SK-N-SH (cell line): ENCODE measurements at regions not wholly inside any gene's neighbourhood (a gene's known extent, or its start where the extent isn't known, plus 50 kb on each side); places are given as distances from the start of the nearest gene placed in this dataset.

Experiments
- CTCF ChIA-PET: fragments of 300-600, 350-600 bp; formaldehyde crosslinking; extraction: SDS; loops from one replicate; lab custom pipeline; 2021; lab: Yijun Ruan, JAX
- POLR2A ChIA-PET: fragments of 350-600 bp; sonication (Branson Sonifier 250); formaldehyde crosslinking; extraction: SDS; loops from one replicate; lab custom pipeline; 2020; ENCODE audit warnings: antibody characterized with exemption, inconsistent platforms; lab: Yijun Ruan, JAX
- DNase-seq: peaks from one replicate; pipeline ENCODE4 v3.0.0; 2012
- H2AFZ ChIP-seq: fragments of 200-600 bp; sonication (generic); 2 replicates; pipeline ENCODE4 v1.8.1; 2016; ENCODE audit warnings: antibody characterized with exemption, mild to moderate bottlenecking, low read depth
- H3F3A ChIP-seq: fragments of 200-600 bp; sonication (generic); replicated peaks from 2 replicates; pipeline ENCODE3; 2016; ENCODE audit warnings: antibody characterized with exemption, mild to moderate bottlenecking; ENCODE audit not compliant: insufficient read depth
- H3K27ac ChIP-seq, 2 experiments: fragments of 200-500 bp in 1 of 2; fragments of 200-600 bp in 1 of 2; sonication (Bioruptor generic) in 1 of 2; sonication (generic), shearing (Covaris generic) in 1 of 2; 2 replicates each; pipeline versions ENCODE4 v1.5.1 to v1.6.1; 2014 to 2016; ENCODE audit warnings: low read depth in 2 of 2, inconsistent platforms in 1 of 2, low read length in 1 of 2, mild to moderate bottlenecking in 1 of 2, mixed read lengths in 1 of 2
- H3K27me3 ChIP-seq: fragments of 200-600 bp; sonication (generic), shearing (Covaris generic); 2 replicates; pipeline ENCODE4 v1.6.1; 2016; ENCODE audit warnings: mixed run types; ENCODE audit not compliant: insufficient read depth
- H3K36me3 ChIP-seq, 2 experiments: fragments of 200-500 bp in 1 of 2; fragments of 200-600 bp in 1 of 2; sonication (Bioruptor generic) in 1 of 2; sonication (generic) in 1 of 2; replicated peaks in 1 of 2; 2 replicates each; pipeline versions ENCODE3 to v1.5.1; 2014 to 2016; ENCODE audit warnings: low read length in 1 of 2, mild to moderate bottlenecking in 1 of 2; ENCODE audit not compliant: insufficient read depth in 2 of 2, control insufficient read depth in 1 of 2
- H3K4me1 ChIP-seq, 2 experiments: fragments of 200-500 bp in 1 of 2; fragments of 200-600 bp in 1 of 2; sonication (Bioruptor generic) in 1 of 2; sonication (generic), shearing (Covaris generic) in 1 of 2; 2 replicates each; pipeline versions ENCODE4 v1.5.1 to v1.6.1; 2014 to 2016; ENCODE audit warnings: low read depth in 1 of 2, low read length in 1 of 2, mixed run types in 1 of 2; ENCODE audit not compliant: insufficient read depth in 2 of 2, control insufficient read depth in 1 of 2
- H3K4me2 ChIP-seq: fragments of 200-600 bp; sonication (generic), shearing (Covaris generic); 2 replicates; pipeline ENCODE4 v1.6.1; 2017; ENCODE audit warnings: mixed run types
- H3K4me3 ChIP-seq, 2 experiments: fragments of 200-500 bp in 1 of 2; fragments of 200-600 bp in 1 of 2; sonication (Bioruptor generic) in 1 of 2; sonication (generic), shearing (Covaris generic) in 1 of 2; 2 replicates each; pipeline versions ENCODE4 v1.5.1 to v1.8.1; 2014 to 2016; ENCODE audit warnings: low read depth in 2 of 2, inconsistent platforms in 1 of 2, low read length in 1 of 2, mild to moderate bottlenecking in 1 of 2, mixed read lengths in 1 of 2, moderate library complexity in 1 of 2
- H3K79me2 ChIP-seq: fragments of 200-600 bp; sonication (generic); 2 replicates; pipeline ENCODE4 v1.8.1; 2017; ENCODE audit warnings: mild to moderate bottlenecking; ENCODE audit not compliant: insufficient read depth
- H3K9ac ChIP-seq: fragments of 200-600 bp; sonication (generic); 2 replicates; pipeline ENCODE4 v1.6.1; 2017; ENCODE audit warnings: mixed run types
- H3K9me2 ChIP-seq: fragments of 200-600 bp; sonication (generic); 2 replicates; pipeline ENCODE4 v1.6.1; 2017; ENCODE audit warnings: mixed run types
- H3K9me3 ChIP-seq: fragments of 200-600 bp; sonication (generic); 2 replicates; pipeline ENCODE4 v1.6.1; 2017; ENCODE audit warnings: mixed run types, mild to moderate bottlenecking, moderate library complexity
- H4K20me1 ChIP-seq: fragments of 200-600 bp; sonication (generic); 2 replicates; pipeline ENCODE4 v1.6.1; 2017; ENCODE audit warnings: mild to moderate bottlenecking, mixed run types; ENCODE audit not compliant: insufficient read depth
- EP300 ChIP-seq, 2 experiments: IDR thresholded peaks; 2 replicates each; pipeline versions ENCODE4 v1.4.0 to v1.6.1; 2012; ENCODE audit warnings: borderline replicate concordance in 1 of 2, low read depth in 1 of 2, low read length in 1 of 2
- EZH2phosphoT487 ChIP-seq: fragments of 200-600 bp; sonication (generic); IDR thresholded peaks from 2 replicates; pipeline ENCODE4 v1.6.1; 2017; ENCODE audit warnings: low read depth, mixed run types, mild to moderate bottlenecking, antibody characterized with exemption, moderate library complexity, borderline replicate concordance
- FOXJ3 ChIP-seq: sonication (generic); formaldehyde crosslinking; IDR thresholded peaks from 2 replicates; pipeline ENCODE4 v1.5.1; 2020; ENCODE audit warnings: mild to moderate bottlenecking, missing genetic modification reagents
- FOXM1 ChIP-seq: IDR thresholded peaks from 2 replicates; pipeline ENCODE4 v1.4.0; 2012; ENCODE audit warnings: low read depth, mild to moderate bottlenecking
- JUND ChIP-seq: IDR thresholded peaks from 2 replicates; pipeline ENCODE4 v1.4.0; 2012
- RCOR1 ChIP-seq: fragments of 150-350 bp; IDR thresholded peaks from 2 replicates; pipeline ENCODE4 v1.6.1; 2017; ENCODE audit warnings: antibody characterized with exemption, low read length
- REST ChIP-seq: IDR thresholded peaks from 2 replicates; pipeline ENCODE4 v1.6.1; 2012; ENCODE audit warnings: mild to moderate bottlenecking, low read depth, low read length, moderate library complexity
- RXRA ChIP-seq: IDR thresholded peaks from 2 replicates; pipeline ENCODE4 v1.4.0; 2012; ENCODE audit warnings: low read depth, mild to moderate bottlenecking, borderline replicate concordance
- SIN3A ChIP-seq: IDR thresholded peaks from 2 replicates; pipeline ENCODE4 v1.6.1; 2012; ENCODE audit warnings: low read depth, mild to moderate bottlenecking, low read length, moderate library complexity, borderline replicate concordance
- SMC3 ChIP-seq: IDR thresholded peaks from 2 replicates; pipeline ENCODE4 v1.6.1; 2012; ENCODE audit warnings: low read depth, low read length, improper control_type of control experiment
- TAF1 ChIP-seq: IDR thresholded peaks from 2 replicates; pipeline ENCODE4 v1.6.1; 2012; ENCODE audit warnings: low read depth, mild to moderate bottlenecking, low read length, moderate library complexity, borderline replicate concordance
- TCF12 ChIP-seq: IDR thresholded peaks from 2 replicates; pipeline ENCODE4 v1.4.0; 2012
- TEAD4 ChIP-seq: IDR thresholded peaks from 2 replicates; pipeline ENCODE4 v1.4.0; 2012; ENCODE audit warnings: mild to moderate bottlenecking, borderline replicate concordance; ENCODE audit not compliant: insufficient read depth
- WGBS: methylation state at CpG from one replicate; pipeline ENCODE4 v1.1.6; 2017; ENCODE audit warnings: low lambda C conversion rate; 5-methylcytosine and 5-hydroxymethylcytosine counted together
- TF ChIP-seq, protein P1 (sequence below): IDR thresholded peaks from 2 replicates; pipeline ENCODE4 v1.4.0; 2012; ENCODE audit warnings: low read depth
- TF ChIP-seq, protein P2 (sequence below): IDR thresholded peaks from 2 replicates; pipeline ENCODE4 v1.4.0; 2012; ENCODE audit warnings: low read depth, borderline replicate concordance

GRCh38 chr9:108053555-108054061 is 564.0 kb upstream of the KLF4 start:
- DNase-seq = no peak
- no peaks in the 10 kb centered on the region for H3K27me3 ChIP-seq
- peaks cover 0 to 1% of the 10 kb centered on the region in 2 experiments; a peak in 3 of 4 replicates for H3K4me1 ChIP-seq
- H2AFZ ChIP-seq = no peak overlapping the region
- no peaks in the 10 kb centered on the region for H3K36me3 ChIP-seq
- no peak overlapping the region for H3K4me2 ChIP-seq
- TF ChIP-seq JUND (no peak), REST (no peak), FOXJ3 (CRISPR knock-in tag) (no peak)
- H3K9ac ChIP-seq = no peak overlapping the region
- H4K20me1 ChIP-seq = no peaks in the 10 kb centered on the region
- POLR2A ChIA-PET = no interaction called here
- WGBS = 70% methylated on average over 12 of the region's 12 CpGs
- CTCF ChIA-PET = no interaction called here
- H3F3A ChIP-seq = peaks cover 42% of the 10 kb centered on the region
- no peaks in the 10 kb centered on the region for H3K79me2 ChIP-seq
- no peaks in the 10 kb centered on the region for H3K9me3 ChIP-seq
- H3K4me3 ChIP-seq = no peak overlapping the region
- H3K27ac ChIP-seq = no peak overlapping the region
- no peaks in the 10 kb centered on the region for H3K9me2 ChIP-seq

GRCh38 chr9:108052431-108053080 is 563.0 kb upstream of the KLF4 start:
- H3K9me2 ChIP-seq = no peaks in the 10 kb centered on the region
- peaks cover 0 to 6% of the 10 kb centered on the region in 2 experiments; a peak in 3 of 4 replicates for H3K4me1 ChIP-seq
- DNase-seq = no peak
- no peaks in the 10 kb centered on the region for H3K79me2 ChIP-seq
- no peaks in the 10 kb centered on the region for H3K27me3 ChIP-seq
- TF ChIP-seq TAF1 (no peak), SMC3 (no peak), FOXM1 (no peak), RXRA (no peak), EZH2phosphoT487 (no peak), TEAD4 (no peak), TCF12 (no peak), EP300 (IDR thresholded peaks at IDR 0.05; ENCODE audit: borderline replicate concordance in 1 of 2, low read depth in 1 of 2, low read length in 1 of 2) (no peak), RCOR1 (no peak), JUND (no peak), SIN3A (no peak)
- TF ChIP-seq, protein P1, sequence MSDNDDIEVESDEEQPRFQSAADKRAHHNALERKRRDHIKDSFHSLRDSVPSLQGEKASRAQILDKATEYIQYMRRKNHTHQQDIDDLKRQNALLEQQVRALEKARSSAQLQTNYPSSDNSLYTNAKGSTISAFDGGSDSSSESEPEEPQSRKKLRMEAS = no peak
- TF ChIP-seq, protein P2, sequence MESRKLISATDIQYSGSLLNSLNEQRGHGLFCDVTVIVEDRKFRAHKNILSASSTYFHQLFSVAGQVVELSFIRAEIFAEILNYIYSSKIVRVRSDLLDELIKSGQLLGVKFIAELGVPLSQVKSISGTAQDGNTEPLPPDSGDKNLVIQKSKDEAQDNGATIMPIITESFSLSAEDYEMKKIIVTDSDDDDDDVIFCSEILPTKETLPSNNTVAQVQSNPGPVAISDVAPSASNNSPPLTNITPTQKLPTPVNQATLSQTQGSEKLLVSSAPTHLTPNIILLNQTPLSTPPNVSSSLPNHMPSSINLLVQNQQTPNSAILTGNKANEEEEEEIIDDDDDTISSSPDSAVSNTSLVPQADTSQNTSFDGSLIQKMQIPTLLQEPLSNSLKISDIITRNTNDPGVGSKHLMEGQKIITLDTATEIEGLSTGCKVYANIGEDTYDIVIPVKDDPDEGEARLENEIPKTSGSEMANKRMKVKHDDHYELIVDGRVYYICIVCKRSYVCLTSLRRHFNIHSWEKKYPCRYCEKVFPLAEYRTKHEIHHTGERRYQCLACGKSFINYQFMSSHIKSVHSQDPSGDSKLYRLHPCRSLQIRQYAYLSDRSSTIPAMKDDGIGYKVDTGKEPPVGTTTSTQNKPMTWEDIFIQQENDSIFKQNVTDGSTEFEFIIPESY = no peak
- no peaks in the 10 kb centered on the region for H3K36me3 ChIP-seq
- no peak overlapping the region for H3K9ac ChIP-seq
- H2AFZ ChIP-seq = no peak overlapping the region
- no peak overlapping the region for H3K4me2 ChIP-seq
- H3K9me3 ChIP-seq = no peaks in the 10 kb centered on the region
- peaks cover 37% of the 10 kb centered on the region for H3F3A ChIP-seq
- ChIA-PET CTCF (interaction anchor here (0.9 kb wide), 1 partner anchor 813 kb away, joined by 3 read pairs; no protein-coding TSS in a partner anchor), POLR2A (no interaction called here)
- no peak overlapping the region for H3K4me3 ChIP-seq
- WGBS = 83% methylated on average over 7 of the region's 7 CpGs
- H4K20me1 ChIP-seq = no peaks in the 10 kb centered on the region
- no peak overlapping the region for H3K27ac ChIP-seq
